22Rv1 (cell line): ENCODE measurements at regions not wholly inside any gene's neighbourhood (a gene's known extent, or its start where the extent isn't known, plus 50 kb on each side); places are given as distances from the start of the nearest gene placed in this dataset.

Source experiments
- H3K27ac ChIP-seq: fragments of 450-650 bp; 2 replicates; pipeline ENCODE4 v1.5.1; 2017
- CTCF ChIP-seq: fragments of 450-650 bp; IDR thresholded peaks from 2 replicates; pipeline ENCODE4 v1.5.1; 2017; ENCODE audit warnings: mild to moderate bottlenecking
- ZFX ChIP-seq: fragments of 450-650 bp; IDR thresholded peaks from 2 replicates; pipeline ENCODE4 v1.6.1; 2017; ENCODE audit warnings: antibody characterized with exemption, borderline replicate concordance

GRCh38 chrX:6980981-6981380 lies 166.5 kb upstream of the STS start:
- no peak for TF ChIP-seq CTCF
- H3K27ac ChIP-seq: no peak overlapping the region

- TF ChIP-seq CTCF: no peak
- TF ChIP-seq ZFX: no peak
- H3K27ac ChIP-seq: no peak overlapping the region
Measured at GRCh38 chrX:6968231-6968630, 179.3 kb upstream of the STS start.

GRCh38 chrX:6965729-6966128 lies 181.8 kb upstream of the STS start:
- no peak for TF ChIP-seq ZFX
- no peak for TF ChIP-seq CTCF

GRCh38 chrX:6962006-6962355 lies 185.5 kb upstream of the STS start:
- TF ChIP-seq ZFX: no peak
- no peak for TF ChIP-seq CTCF
- no peak overlapping the region for H3K27ac ChIP-seq

More at GRCh38 chrX:6965729-6966128, 181.8 kb upstream of the STS start:
- no peak overlapping the region for H3K27ac ChIP-seq

GRCh38 chrX:6961286-6962005 lies 186.1 kb upstream of the STS start:
- TF ChIP-seq CTCF (no peak), ZFX (no peak)
- H3K27ac ChIP-seq: no peak overlapping the region

- no peak overlapping the region for H3K27ac ChIP-seq
- no peak for TF ChIP-seq ZFX
- TF ChIP-seq CTCF: no peak
Measured at GRCh38 chrX:6959006-6959405, 188.5 kb upstream of the STS start.

GRCh38 chrX:6954836-6955235 lies 192.7 kb upstream of the STS start:
- no peak overlapping the region for H3K27ac ChIP-seq
- TF ChIP-seq ZFX (no peak), CTCF (no peak)
